ENCODE measurements at regions not wholly inside any gene's neighbourhood (a gene's known extent, or its start where the extent isn't known, plus 50 kb on each side); places are given as distances from the start of the nearest gene placed in this dataset.
"Not testable (repeated sequence)": the region's sequence is repeated elsewhere in the genome, so short reads cannot be mapped to it uniquely, and the experiment has no call there.

- DNase-seq (ENCODE audit: low spot score) = not testable (repeated sequence)
Measured at GRCh38 chr9:42325561-42325960, 142.1 kb downstream of the SPATA31A6 start.

- not testable (repeated sequence) for DNase-seq (ENCODE audit: low spot score)
Measured at GRCh38 chr9:42326482-42326881, 143.0 kb downstream of the SPATA31A6 start.

- not testable (repeated sequence) for DNase-seq (ENCODE audit: low spot score)
Measured at GRCh38 chr9:42335342-42335741, 151.9 kb downstream of the SPATA31A6 start.

- DNase-seq (ENCODE audit: low spot score) = not testable (repeated sequence)
Measured at GRCh38 chr9:42335984-42336657, 152.7 kb downstream of the SPATA31A6 start.

- DNase-seq (ENCODE audit: low spot score) = not testable (repeated sequence)
Measured at GRCh38 chr9:42338275-42338674, 154.8 kb downstream of the SPATA31A6 start.

- DNase-seq (ENCODE audit: low spot score) = not testable (repeated sequence)
Measured at GRCh38 chr9:42339671-42340434, 156.4 kb downstream of the SPATA31A6 start.

- DNase-seq (ENCODE audit: low spot score) = not testable (repeated sequence)
Measured at GRCh38 chr9:42340435-42340723, 156.9 kb downstream of the SPATA31A6 start.

GRCh38 chr9:42341860-42342259, 158.4 kb downstream of the SPATA31A6 start:
- not testable (repeated sequence) for DNase-seq (ENCODE audit: low spot score)

- DNase-seq (ENCODE audit: low spot score) = not testable (repeated sequence)
Measured at GRCh38 chr9:42342297-42342696, 158.8 kb downstream of the SPATA31A6 start.

GRCh38 chr9:42344508-42344907, 161.0 kb downstream of the SPATA31A6 start:
- DNase-seq (ENCODE audit: low spot score) = not testable (repeated sequence)

- not testable (repeated sequence) for DNase-seq (ENCODE audit: low spot score)
Measured at GRCh38 chr9:42346916-42347315, 163.5 kb downstream of the SPATA31A6 start.

GRCh38 chr9:42349181-42349580, 165.7 kb downstream of the SPATA31A6 start:
- DNase-seq (ENCODE audit: low spot score) = not testable (repeated sequence)

- not testable (repeated sequence) for DNase-seq (ENCODE audit: low spot score)
Measured at GRCh38 chr9:42350412-42350811, 167.0 kb downstream of the SPATA31A6 start.

- DNase-seq (ENCODE audit: low spot score) = not testable (repeated sequence)
Measured at GRCh38 chr9:42357604-42358373, 174.3 kb downstream of the SPATA31A6 start.

- DNase-seq (ENCODE audit: low spot score) = not testable (repeated sequence)
Measured at GRCh38 chr9:42358626-42359247, 175.3 kb downstream of the SPATA31A6 start.

- DNase-seq (ENCODE audit: low spot score) = not testable (repeated sequence)
Measured at GRCh38 chr9:42364410-42365243, 181.2 kb downstream of the SPATA31A6 start.

GRCh38 chr9:42365244-42365945, 181.9 kb downstream of the SPATA31A6 start:
- not testable (repeated sequence) for DNase-seq (ENCODE audit: low spot score)

- not testable (repeated sequence) for DNase-seq (ENCODE audit: low spot score)
Measured at GRCh38 chr9:42368279-42368881, 184.9 kb downstream of the SPATA31A6 start.

GRCh38 chr9:42370172-42370571, 186.7 kb downstream of the SPATA31A6 start:
- DNase-seq (ENCODE audit: low spot score) = not testable (repeated sequence)

- DNase-seq (ENCODE audit: low spot score) = not testable (repeated sequence)
Measured at GRCh38 chr9:42371417-42371816, 188.0 kb downstream of the SPATA31A6 start.
